ENCODE measurements at regions not wholly inside any gene's neighbourhood (a gene's known extent, or its start where the extent isn't known, plus 50 kb on each side); places are given as distances from the start of the nearest gene placed in this dataset.
"Not testable (repeated sequence)": the region's sequence is repeated elsewhere in the genome, so short reads cannot be mapped to it uniquely, and the experiment has no call there.

DNA sequence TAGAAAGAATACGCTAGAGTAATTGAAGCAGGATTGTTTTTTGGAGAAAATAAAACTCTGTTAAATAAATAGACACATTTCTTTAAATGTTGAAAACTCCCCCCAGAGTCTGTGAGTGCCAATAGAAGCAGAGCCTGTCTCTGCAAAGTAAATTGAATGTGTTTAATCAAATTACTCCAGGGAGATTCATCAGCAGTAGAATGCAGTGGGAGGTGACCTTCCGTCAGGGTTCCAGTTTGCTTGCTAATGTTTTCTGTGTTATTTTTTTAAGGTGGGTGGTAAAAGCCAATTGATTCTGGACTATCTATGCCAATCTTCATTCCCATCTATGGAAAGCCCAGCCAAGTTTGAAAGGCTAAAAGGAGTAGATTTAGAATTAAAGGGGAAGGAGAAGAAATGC is 612.4 kb upstream of the GRM7 start:
- DNase-seq: no peak

DNA sequence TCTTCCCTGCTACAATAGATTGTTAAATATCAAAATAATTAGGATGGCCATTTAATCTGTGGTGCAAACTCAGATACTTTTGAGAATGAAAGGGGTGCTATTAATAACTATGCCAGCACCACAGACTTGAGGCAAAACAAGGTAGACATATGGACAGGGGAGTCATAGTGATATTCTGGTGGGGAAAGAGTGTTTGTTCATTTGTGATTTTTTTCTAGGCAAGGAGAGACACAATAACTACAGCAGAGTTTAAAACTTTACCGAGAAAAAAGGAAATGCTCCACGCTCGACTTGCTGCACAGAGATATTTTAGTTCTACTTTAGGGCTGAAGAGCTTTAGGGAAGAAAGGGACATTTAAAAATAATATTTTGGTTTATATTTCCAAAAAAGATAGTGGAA is 611.2 kb upstream of the GRM7 start:
- DNase-seq: no peak

DNA sequence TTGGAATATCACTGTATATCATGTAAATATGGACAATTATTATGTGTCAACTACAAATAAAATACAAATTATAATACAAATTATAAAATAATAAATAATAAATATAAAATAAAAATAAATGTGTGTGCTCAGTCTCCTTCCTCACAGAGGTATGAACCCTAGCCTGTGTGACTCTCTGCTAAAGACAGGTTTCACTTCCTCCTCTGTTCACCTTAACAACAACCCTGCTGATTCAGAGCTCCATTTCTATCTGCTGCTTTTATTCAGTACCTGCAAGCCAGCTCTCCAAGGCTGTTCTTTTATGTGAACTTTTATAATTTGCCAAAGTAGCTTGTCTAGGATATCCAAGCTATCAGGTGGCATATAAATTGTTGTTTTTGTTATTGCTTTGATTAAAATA is 610.7 kb upstream of the GRM7 start:
- DNase-seq: no peak

DNA sequence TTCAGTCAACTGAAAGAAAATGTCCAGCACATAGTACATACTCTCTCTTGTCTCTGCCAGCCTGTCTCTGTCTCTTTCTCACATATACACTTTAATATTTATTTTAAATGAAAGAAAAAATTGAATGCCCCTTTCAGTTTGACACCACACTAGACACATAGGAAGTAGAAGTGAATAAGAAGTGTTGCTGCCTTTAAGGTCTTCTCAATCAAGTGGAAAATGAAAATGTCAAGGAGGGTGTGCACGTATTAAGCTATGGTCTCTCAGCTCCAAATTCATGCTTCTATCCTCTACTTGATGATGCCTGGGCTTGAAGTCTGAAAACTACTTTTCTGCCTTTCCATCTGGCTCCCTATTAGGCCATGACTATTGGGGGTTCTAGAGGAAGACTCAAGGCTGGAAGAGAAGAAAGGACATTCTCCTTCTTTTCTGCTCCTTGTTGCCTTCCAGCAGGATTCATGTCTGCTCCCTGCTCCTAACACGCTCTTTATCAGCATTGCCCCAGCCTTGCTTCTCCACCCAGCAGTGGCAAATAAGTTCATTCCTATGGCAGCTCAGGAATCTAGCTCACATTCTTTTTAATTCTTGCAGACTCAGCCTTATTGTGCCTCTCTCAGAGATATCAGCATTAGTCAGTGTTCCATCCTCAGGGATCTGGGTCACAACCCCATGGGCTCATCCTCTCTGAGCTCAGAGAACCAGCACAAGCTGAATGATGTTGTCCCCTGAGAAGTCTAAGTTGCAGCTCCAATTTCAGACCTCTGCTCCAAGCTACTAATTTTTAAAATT is 609.1 kb upstream of the GRM7 start:
- DNase-seq: no peak

DNA sequence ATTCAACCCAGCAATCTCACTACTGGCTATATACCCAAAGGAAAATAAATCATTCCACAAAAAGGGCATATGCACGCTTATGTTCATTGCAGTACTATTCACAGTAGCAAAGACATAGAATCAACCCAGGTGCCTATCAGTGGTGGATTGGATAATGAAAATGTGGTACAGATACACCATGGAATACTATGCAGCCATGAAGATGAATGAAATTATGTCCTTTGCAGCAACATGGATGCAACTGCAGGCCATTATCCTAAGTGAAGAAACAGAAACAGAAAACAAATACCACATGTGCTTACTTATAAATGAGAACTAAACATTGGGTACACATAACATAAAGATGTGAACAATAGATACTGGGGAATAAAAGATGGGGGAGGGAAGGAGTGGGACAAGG is 606.4 kb upstream of the GRM7 start:
- DNase-seq: no peak

DNA sequence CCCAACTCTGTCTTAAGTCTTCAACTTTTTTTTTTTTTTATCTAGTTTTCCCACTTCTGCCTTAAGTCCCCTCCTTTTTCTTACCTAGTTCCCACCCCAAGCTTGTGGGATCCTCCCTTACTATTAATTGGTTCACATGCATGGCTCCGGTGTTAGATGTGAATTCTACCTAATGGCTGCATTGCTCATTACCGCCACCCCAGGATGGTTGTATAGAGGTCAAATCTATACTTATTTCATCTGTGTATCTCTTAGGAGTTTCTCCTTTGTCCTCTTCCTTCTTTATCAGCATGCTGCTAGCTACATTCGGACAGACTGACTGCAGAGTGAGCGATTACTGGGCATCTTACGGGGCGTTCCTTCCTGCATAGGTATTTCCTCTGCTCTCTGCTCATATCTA is 605.7 kb upstream of the GRM7 start:
- DNase-seq: no peak

DNA sequence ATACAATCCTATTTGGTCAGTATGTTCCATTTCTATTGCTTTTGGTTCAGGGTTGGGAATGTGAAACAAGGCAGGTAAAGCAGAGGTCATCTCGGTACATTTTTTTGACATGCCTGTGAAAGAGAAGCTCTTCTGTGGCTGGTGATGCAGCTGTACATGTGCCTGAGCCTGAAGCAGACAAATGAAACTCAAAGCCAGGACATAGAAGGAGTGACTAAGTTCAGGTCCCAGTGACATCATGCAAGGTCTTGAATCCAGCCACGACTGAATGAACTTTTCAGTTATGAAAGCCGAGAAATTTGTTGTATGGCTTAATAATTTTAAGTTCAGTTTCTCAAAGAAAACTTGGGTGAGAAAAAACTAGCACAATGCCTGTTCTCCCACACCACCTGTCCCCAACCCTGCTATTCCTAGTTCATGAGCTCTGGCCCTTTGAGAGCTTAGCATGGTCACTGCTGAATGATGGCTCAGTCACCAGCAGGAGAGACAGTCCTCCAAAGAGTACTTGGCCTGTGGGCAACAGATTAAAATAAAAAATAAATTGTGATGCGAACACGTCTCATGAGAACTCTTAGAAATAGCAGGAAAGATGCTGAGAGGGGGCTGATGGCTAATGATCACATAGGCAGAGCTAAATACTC is 600.2 kb upstream of the GRM7 start:
- DNase-seq: no peak

DNA sequence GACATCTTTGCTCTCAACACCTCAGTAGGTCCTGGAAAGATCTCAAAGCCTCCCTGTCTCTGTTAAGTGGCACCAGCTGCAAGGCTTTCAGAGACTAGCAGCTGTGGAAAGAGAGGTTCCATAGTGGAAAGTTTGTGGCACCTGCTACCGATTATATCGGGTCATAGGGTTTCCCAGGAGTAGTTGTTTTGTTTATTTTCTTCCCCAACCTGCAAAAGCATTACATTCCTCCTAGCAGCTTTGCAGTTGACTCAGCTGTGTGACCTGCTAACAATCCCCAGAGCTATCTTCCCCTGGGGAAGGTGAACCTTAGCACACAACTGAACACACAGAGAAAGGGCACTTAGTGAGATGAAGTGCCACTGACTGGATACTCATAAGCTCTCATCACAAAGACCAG is 598.9 kb upstream of the GRM7 start:
- no peak for DNase-seq

DNA sequence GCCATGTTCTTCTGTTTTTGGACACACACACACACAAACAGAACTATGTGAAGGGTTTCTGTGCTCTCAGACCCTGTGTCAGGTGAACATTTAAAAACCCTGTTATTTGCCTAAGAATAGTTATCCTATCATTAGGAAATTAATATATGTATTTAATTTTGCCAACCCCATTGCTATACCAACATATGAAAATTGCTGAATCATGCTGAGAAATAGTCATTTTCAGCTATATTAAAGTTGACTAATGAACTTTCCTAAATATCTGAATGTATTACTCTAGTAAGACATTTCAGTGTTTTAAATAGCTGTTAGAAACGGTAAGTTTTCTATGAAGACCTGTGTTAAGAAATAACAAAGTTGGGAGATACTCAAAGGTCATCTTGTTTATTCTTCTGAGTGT is 596.9 kb upstream of the GRM7 start:
- no peak for DNase-seq

DNA sequence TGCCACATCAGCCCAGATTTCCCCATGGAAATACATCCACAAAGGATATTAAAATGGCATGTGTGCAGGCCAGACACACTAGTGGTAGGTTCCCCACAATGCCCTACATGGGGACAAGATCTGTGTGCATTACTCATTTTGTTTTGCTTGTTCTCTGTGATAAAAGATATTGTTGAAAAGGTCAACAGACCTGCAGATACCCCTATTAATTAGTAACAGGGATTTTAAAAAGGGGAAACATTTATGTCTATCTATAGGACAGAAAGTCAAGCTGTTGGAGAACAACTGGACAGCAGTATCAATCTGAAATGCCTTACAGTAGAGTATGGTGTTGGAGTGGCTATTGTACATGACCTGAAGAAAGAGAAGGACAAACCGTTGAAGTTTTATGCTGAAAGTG is 596.0 kb upstream of the GRM7 start:
- DNase-seq: no peak

DNA sequence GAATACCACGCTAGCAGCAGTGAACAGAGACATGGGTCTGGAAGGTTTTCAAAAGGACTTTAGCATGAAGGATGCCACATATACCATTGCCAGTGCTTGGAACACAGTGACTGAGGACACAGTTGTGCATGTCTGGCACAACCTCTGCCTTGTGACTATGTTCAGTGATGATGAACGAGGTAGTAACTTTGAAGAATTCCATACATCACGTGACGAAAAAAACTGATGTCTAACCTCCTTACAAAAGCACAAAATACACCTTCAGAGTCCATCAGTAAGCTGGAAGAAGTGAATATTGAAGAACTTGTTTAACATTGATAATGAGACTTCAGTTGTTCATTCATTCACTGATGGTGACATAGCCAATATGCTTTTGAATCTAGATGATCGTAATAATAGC is 594.8 kb upstream of the GRM7 start:
- no peak for DNase-seq

DNA sequence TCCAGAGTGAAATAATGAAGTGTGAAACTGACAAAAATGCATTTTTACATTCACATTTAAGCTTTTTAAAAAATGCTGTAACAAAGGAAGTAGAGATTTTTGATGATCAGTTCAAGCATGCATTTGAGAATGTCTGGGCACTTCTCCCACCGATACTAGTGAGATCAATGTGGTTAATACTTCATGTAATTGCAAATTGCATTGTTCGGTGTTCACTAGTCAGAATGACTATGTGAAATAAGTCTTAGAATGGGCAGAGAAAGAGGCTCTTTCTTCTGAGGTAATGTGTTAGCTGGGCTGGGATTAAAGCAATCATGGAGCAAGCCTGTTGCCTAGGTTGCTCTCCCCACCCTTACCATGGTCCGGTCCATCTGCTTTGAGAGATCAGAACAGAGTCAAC is 587.0 kb upstream of the GRM7 start:
- DNase-seq: no peak

DNA sequence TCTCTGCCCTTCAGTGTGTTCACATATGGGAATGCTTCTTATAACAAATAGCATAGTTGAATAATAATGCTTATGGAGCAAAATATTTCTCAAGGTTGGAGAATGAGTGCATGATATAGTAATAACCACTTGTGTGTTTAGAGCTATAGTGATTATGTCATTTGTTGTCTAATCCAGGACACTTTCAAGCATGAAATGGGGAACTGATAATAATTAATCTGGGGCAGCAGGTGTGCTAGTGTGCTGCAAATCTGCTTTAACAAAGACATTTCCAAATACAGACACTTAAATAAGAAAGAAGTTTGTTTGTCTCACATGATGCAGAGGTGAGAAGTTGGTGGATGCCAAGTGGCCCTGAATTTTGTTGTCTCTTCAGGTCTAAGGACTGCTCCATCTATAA is 579.3 kb upstream of the GRM7 start:
- DNase-seq: no peak

DNA sequence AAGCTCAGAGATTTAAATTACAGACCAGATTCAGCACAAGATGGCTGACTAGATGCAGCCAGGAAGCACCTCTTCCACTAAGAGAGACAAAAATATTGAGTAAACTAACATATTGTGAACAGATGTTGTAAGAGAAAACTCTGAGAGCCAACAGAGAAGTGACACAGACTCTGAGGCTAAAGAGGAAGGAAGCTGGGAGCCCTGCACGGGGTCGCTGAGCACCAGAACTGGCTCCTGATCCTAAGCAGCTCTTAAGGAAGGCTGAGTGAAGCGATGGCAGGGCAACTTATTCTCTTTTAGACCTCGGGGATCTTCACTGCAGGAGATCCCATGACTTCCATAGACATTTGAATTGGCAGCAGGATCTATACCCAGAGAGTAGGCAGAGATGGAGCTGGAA is 578.0 kb upstream of the GRM7 start:
- no peak for DNase-seq

DNA sequence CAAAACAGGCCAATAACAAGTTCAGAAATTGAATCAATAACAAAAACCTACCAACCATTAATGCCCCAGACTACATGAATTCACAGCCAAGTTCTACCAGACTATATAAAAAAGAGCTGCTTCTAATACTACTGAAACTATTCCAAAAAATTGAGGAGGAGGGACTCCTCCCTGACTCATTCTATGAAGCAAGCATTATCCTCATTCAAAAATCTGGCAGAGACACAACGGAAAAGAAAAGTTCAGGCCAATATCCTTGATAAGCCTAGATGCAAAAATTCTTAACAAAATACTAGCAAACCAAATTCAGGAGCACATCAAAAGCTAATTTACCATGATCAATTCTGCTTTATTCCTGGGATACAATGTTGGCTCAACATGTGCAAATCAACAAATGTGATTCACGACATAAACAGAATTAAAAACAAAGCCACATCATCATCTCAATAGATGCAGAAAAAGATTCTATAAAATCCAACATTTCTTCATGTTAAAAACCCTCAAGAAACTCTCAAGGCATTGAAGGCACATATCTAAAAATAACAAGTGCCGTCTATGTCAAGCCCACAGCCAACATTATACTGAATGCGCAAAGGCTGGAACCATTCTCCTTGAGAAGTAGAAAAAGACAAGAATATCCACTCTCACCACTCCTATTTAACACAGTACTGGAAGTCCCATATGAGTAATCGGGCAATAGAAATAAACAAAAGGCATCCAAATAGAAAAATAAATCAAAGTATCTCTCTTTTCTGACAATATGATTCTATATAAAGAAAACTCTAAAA is 573.6 kb upstream of the GRM7 start:
- no peak for DNase-seq

DNA sequence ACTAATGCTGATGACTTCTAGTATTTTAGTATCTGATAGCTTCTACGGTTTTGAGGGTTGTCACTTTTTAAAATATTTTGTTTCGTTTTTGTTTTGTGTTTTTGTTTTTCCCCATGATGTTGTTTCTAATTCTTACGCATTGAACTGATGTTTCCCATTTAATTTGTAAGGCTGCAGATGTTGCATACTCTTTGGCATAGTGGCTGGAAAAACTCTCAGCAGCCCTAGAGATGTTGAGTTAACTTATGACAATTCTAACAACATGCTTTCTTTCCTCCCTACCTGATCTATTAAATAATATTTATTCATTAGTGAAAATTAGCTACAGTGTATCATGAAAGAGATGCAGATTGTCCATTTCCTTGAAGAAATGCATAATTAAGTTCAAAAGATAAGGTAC is 559.3 kb upstream of the GRM7 start:
- no peak for DNase-seq

DNA sequence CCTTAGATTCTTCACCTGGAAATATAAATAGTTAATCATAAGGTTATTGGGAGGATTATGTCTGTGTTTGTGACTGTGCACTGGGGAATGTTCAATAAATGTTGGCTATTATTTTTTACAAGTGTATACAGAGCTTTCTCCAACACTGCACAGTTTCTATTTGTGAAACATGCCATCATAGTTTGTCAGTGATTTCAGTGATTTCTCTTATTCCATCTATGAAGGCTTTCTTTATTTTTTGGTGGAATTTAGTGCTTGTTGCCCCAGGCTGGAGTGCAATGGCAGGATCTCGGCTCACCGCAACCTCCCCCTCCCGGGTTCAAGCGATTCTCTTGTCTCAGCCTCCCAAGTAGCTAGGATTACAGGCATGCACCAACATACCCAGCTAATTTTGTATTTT is 545.0 kb upstream of the GRM7 start:
- no peak for DNase-seq

DNA sequence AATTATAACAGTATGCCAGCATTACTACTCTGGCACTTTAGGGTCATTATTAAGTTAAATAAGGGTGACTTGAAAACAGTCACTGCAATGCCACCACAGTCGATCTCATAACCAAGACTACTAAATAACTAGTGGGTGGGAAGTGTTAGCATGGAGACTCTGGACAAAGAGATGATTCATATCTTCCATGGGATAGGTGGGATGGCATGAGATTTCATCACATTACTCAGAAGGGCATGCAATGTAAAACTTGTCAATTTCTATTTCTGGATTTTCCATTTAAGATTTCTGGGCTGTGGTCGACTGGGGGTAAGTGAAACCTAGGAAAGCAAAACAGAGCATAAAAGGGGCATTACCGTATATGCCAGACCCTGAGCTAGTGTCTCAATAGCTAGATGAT is 538.9 kb upstream of the GRM7 start:
- DNase-seq: no peak

DNA sequence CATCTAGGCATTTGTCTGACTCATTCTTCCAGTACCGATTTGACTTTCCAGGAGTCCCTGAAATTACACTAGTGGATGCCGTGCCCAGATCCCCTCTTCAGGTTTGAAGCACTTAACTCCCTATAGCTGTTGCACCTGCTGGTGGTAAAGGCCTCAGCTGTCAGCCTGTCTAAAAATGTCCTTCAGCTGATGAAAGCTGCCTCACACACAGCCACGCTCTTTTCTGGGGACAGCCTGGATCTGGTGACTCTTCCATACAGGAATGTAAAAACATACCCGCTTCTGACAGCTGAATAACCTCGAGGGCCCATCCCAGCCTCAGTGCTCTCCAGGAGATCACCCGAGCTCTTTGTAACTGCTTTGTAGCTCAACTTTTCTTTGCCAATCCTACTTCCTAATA is 534.1 kb upstream of the GRM7 start:
- DNase-seq: no peak

DNA sequence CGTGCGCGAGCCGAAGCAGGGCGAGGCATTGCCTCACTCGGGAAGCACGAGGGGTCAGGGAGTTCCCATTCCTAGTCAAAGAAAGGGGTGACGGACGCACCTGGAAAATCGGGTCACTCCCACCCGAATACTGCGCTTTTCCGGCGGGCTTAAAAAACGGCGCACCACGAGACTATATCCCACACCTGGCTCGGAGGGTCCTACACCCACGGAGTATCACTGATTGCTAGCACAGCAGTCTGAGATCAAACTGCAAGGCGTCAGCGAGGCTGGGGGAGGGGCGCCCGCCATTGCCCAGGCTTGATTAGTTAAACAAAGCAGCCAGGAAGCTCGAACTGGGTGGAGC is 520.0 kb upstream of the GRM7 start:
- not testable (repeated sequence) for DNase-seq

DNA sequence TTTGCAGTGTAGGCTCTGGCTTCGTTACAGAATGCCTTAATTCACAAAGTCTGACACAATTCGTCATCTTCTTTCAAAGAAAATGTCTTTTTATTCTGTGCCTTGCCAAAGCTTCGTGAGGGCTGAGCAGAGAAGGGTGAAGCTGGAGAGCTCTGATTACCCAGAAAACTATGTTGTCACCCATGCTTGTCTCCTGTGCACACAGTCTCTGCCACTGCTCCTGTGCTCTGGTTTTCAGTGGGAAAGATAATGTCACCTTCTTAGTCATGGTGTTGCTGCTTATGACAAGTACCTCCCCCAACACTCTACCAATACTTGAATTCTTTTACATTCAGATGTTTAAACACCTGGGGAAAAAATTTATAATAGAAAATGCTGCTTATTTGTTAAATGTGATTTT is 509.2 kb upstream of the GRM7 start:
- no peak for DNase-seq

DNA sequence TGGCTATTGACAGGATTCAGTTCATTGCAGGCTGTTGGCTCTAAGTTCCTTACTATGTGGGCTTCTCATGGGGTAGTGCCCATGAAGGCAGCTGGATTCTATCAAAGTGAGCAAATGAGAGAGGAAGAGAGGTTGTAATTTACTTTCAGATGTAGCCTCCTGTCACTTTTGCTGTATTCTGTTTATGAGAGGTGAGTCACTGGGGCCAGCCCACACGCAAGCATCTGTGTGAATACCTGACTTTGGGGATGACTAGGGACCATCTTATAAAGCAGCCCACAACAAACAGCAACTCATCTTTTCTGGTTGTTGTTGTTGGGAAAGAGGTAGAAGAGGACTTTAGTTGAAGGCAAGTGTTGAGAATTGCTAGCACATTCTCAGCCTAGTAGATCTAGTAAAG is 506.3 kb upstream of the GRM7 start:
- DNase-seq: no peak

DNA sequence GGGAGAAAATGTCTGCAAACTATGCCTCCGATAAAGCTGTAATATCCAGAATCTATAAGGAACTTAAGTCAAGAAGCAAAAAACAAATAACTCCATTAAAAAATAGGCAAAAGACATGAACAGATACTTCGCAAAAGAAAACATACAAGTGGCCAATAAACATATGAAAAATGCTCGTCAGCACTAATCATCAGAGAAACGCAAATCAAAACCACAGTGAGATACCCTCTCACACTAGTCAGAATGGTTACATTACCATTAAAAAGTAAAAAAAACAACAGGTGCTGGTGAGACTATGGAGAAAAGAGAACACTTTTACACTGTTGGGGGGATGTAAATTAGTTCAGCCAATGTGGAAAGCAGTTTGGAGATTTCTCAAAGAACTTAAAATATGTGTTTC is 498.5 kb upstream of the GRM7 start:
- no peak for DNase-seq

DNA sequence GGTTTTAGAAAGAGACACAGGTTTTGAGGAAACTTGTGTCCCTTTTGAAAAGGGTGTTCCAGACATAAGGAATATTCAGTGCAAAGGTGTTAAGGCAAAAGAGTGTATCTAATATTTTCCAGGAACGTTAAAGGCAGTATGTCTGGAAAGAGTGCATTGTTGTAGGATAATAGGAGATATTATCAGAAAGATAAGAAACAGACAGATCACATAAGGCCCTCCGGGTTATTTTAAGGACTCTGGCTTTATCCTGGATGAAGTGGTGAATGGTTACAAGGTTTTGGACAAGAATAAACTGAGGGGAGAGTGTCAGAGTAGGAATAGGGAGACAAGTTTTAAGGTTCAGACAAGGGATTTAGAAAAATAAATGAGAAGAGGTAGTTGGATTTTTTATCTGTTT is 493.7 kb upstream of the GRM7 start:
- no peak for DNase-seq

All from midbrain (tissue), 1 donor.